Rectal smooth muscle tissue (tissue), 1 donor: ENCODE measurements at regions not wholly inside any gene's neighbourhood (a gene's known extent, or its start where the extent isn't known, plus 50 kb on each side); places are given as distances from the start of the nearest gene placed in this dataset.

ENCODE experiments used
- H3K27ac ChIP-seq: one replicate; pipeline ENCODE4 v1.7.0; 2013; ENCODE audit warnings: low read depth, low read length, inconsistent platforms
- H3K27me3 ChIP-seq: one replicate; pipeline ENCODE4 v1.7.0; 2013; ENCODE audit warnings: low read length; ENCODE audit not compliant: control insufficient read depth, insufficient read depth
- H3K36me3 ChIP-seq: one replicate; pipeline ENCODE4 v1.7.0; 2013; ENCODE audit warnings: low read length; ENCODE audit not compliant: control insufficient read depth, insufficient read depth
- H3K4me1 ChIP-seq: one replicate; pipeline ENCODE4 v1.7.0; 2013; ENCODE audit warnings: low read length; ENCODE audit not compliant: control insufficient read depth, insufficient read depth
- H3K4me3 ChIP-seq: one replicate; pipeline ENCODE4 v1.7.0; 2013; ENCODE audit warnings: low read length
- H3K9ac ChIP-seq: one replicate; pipeline ENCODE4 v1.7.0; 2013; ENCODE audit warnings: low read length

DNA sequence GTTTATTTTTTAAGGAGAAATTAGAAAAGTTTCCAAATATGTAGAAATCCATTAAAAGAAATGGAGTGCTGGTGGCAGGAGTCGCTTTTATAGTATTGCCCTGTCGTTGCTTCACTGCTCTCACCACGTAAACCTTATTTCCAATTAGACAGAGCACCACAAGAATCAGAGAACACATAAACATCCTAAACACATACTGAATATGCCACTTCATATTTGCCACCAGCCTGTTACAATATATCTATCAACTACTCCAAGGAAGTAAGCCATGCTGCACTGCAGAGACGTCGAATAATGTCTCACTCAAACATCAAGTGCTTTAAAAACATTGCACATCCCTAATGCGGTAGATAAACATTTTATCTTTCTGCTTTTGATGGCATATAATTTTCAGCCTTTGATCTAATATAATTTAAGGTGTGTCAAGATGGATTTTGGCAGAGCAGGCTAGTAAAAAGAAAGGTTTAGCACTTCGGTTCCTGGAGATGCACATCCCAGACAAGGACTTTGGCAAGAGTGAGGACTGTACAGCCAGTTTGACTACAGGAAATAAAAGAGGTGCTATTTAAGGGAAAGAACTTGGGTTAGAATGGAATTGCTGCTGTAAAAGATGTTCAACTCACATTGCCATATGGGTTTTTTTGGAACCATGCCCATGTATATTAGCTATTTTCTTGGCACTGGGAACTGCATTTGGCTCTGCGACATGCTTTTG is 932.3 kb downstream of the EFNB2 start:
- Histone ChIP-seq H3K36me3 (no peaks in the 10 kb centered on the region), H3K27ac (no peak overlapping the region), H3K4me1 (no peaks in the 10 kb centered on the region), H3K9ac (no peak overlapping the region), H3K27me3 (no peaks in the 10 kb centered on the region), H3K4me3 (no peak overlapping the region)

DNA sequence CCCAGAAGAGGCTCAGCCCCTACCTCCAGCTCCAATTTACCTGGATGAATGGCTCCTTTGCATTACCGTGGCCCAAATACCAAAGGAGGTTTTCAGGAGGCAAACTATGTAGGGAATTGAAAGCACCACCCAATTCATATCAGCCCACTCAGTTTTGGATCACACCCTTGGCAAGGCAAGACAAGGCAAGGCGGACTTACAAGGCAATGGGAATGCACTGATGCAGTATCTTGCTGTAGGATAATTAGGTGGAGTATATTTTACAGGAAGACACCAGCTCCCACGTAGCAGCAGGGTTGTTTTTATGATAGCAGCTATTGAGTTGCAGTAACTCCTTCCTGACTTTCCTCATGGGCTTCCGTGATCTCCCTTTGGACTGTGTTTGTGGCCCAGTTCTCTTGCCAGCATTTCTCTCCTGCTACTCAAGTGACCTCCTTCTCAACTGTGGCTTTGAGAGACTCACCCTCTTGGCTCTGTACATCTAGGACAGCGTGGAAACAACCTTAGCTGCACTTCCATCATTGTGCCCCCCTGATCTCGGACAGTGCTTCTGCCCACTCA is 935.9 kb downstream of the EFNB2 start:
- Histone ChIP-seq H3K27ac (no peak overlapping the region), H3K36me3 (no peaks in the 10 kb centered on the region), H3K4me1 (no peaks in the 10 kb centered on the region), H3K27me3 (no peaks in the 10 kb centered on the region), H3K9ac (no peak overlapping the region), H3K4me3 (no peak overlapping the region)

DNA sequence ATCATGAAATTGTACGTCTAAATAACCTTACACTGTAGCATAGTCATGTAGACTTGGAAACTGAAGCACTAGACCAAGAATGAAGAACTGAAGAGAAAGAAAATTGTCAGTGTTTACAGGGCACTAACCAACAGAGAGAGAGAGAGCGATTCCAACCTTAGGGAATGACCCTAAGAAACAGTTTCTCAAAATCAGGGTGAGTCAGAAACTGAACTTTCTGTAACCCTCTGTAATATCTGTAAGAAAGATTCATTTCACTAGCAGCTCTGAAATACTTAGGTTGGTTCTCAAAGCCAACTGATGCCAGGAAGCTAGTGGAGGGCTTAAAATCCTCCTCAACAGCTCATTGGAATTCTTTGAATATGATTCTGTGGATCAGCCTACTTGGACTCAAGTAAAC is 936.9 kb downstream of the EFNB2 start:
- no peak overlapping the region for H3K27ac ChIP-seq
- H3K9ac ChIP-seq, result no peak overlapping the region
- H3K36me3 ChIP-seq, result no peaks in the 10 kb centered on the region
- H3K4me3 ChIP-seq, result no peak overlapping the region
- H3K4me1 ChIP-seq, result no peaks in the 10 kb centered on the region
- no peaks in the 10 kb centered on the region for H3K27me3 ChIP-seq

DNA sequence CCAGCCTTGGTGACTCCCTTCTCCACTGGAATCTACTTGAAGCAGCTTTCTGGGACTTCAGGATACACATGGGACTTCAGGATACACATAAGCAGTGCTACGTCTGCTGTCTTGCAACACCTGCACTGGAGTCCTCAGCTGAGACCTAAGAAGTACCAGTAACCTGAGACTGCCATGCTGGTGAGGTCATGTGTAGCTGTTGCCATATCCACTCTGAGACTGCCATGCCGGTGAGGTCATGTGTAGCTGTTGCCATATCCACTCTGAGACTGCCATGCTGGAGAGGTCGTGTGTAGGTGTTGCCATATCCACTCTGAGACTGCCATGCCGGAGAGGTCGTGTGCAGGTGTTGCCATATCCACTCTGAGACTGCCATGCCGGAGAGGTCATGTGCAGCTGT is 937.9 kb downstream of the EFNB2 start:
- H3K27ac ChIP-seq, result no peak overlapping the region

DNA sequence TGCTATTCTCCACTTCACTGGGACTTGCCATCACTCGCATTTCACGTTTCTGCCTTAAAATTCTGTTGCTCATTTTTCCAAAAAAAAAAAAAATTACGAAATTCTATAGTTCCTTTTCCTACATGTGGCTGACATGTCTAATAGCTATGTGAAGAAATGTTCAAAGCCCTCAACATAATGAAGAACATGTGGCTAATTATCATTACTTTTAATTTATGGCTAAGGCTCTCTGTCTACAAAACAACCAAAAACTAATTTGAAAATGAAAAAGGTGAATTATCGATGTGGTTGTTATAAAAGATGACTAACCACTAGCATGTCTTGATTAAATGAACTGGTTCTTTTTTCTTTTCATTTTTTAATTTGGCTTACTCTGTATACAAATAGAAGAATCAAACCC is 940.0 kb downstream of the EFNB2 start:
- Histone ChIP-seq H3K36me3 (no peaks in the 10 kb centered on the region), H3K4me3 (no peak overlapping the region), H3K27me3 (no peaks in the 10 kb centered on the region), H3K4me1 (no peaks in the 10 kb centered on the region), H3K27ac (no peak overlapping the region), H3K9ac (no peak overlapping the region)

More for the DNA sequence above, 937.9 kb downstream of the EFNB2 start:
- H3K36me3 ChIP-seq, result no peaks in the 10 kb centered on the region
- H3K4me3 ChIP-seq, result no peak overlapping the region
- H3K9ac ChIP-seq, result no peak overlapping the region
- H3K4me1 ChIP-seq, result no peaks in the 10 kb centered on the region
- no peaks in the 10 kb centered on the region for H3K27me3 ChIP-seq

DNA sequence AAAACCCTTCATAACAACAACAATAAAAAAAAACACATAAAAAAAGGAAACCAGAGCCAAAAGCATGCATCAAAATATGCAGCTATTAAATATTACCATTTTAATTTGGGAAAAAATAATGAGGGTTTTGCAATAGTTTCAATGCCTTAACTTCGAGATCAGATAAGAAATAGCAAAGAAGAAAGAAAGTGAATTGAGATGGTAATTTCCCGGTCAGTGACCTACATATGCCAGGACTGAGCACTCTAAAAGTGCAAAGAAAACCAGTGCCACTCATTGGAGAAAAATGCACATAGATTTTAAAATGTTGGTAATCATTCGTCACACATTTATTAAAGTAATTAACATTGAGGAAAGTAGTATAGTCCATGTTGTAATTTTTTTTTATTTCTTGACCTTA is 944.2 kb downstream of the EFNB2 start:
- Histone ChIP-seq H3K27me3 (no peaks in the 10 kb centered on the region), H3K4me1 (no peaks in the 10 kb centered on the region), H3K4me3 (no peak overlapping the region), H3K36me3 (no peaks in the 10 kb centered on the region), H3K27ac (no peak overlapping the region), H3K9ac (no peak overlapping the region)

DNA sequence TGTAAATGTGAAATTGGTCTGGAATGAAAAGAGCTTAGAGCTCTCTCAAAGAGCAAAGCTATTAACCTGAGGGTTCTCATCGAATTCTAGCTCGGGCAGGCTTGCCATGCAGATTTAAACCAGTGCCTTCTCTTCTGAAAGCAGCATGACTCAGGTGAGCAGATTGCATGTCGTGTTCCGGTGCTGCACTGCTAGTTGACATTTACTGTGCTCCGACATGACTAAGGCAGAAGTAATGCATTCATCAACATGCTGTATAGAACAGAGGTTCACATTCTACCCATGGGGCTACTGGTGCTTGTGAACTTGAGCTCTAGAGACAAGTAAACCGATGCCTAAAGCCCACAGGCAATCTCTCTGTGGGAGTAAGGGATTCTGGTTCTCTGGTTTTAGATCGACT is 947.7 kb downstream of the EFNB2 start:
- H3K36me3 ChIP-seq, result no peaks in the 10 kb centered on the region
- H3K4me1 ChIP-seq, result no peaks in the 10 kb centered on the region
- no peak overlapping the region for H3K4me3 ChIP-seq
- H3K27ac ChIP-seq, result no peak overlapping the region
- no peaks in the 10 kb centered on the region for H3K27me3 ChIP-seq
- no peak overlapping the region for H3K9ac ChIP-seq

DNA sequence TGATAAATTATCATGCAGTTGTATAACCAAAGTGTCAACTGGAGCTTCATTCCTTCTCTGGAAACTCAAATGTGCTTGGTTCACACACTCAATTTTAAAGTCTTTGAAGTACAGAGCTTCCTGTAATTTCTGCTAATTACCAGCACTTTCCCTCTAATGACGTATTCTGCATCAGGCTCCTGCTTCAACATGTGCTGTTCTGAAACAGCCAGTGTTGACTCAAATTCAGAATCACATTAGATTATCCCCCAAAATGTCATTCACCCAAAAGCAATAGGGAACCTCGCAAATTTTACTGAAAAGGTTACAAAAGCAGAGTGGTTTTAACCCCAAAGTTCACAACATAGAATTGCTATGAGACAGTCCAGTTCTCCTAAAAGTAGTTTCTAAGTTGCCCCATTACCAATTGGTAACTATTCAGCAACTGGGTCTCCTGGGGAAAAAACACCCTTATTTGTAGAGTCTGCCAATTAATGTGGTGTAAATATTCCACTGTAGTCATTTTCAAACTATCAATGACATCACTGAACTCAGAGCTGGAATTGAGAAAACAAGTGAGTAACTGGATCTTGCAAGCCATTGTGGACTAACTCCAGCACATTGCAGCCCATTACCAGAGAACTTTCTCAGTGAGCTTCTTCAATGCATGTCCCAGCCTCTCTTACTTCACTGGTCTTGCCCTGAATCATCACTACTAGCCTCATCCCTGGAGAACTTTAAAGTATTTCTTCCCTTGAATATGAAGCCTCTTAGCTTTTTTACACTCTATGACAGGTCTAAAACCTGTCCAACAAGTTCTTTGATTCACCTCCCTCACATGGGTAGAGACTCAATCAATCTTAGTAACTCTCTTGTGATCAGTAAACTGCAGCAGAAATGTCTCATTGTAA is 955.4 kb downstream of the EFNB2 start:
- no peaks in the 10 kb centered on the region for H3K36me3 ChIP-seq

DNA sequence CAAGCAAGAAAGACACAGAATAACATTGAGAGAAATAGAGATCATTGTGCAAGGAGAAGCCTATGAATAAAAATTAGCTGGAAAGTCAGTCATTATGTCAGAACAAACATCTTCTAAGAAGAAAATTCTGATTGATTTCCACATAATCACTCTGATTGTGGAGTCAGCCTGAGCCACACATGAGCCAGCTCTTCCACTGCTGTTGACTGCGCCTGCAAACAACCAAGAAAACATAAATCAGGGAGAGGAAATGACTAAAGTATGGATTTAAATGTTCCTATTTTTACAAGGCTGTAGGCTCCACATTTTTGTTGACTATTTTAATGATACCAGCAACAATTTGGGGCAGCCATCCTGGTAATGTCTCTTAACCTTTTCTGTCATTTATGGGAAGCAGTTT is 962.3 kb downstream of the EFNB2 start:
- Histone ChIP-seq H3K4me3 (no peak overlapping the region), H3K4me1 (no peaks in the 10 kb centered on the region), H3K27me3 (no peaks in the 10 kb centered on the region), H3K27ac (no peak overlapping the region), H3K9ac (no peak overlapping the region), H3K36me3 (no peaks in the 10 kb centered on the region)

More for the DNA sequence above, 955.4 kb downstream of the EFNB2 start:
- Histone ChIP-seq H3K27ac (no peak overlapping the region), H3K9ac (no peak overlapping the region), H3K27me3 (no peaks in the 10 kb centered on the region), H3K4me3 (no peak overlapping the region), H3K4me1 (no peaks in the 10 kb centered on the region)

DNA sequence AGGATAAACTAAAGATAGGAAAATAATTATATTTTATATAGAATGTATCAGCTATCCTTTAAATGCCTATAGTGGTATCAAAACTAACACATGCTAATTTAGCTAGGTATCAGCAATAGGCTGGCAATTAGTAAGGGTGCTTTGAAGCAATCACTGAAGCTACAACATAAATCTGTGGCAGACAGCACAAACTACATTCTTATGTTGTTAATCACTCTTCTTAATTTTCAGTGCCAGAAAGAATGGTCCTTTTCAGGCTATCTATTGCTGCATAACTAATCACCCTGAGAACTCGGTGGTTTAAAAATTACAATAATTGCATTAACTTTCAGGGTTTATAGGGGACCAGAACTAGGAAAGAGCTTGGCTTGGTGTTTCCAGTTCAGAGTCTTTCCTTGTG is 963.1 kb downstream of the EFNB2 start:
- Histone ChIP-seq H3K9ac (no peak overlapping the region), H3K27me3 (no peaks in the 10 kb centered on the region), H3K27ac (no peak overlapping the region), H3K36me3 (no peaks in the 10 kb centered on the region), H3K4me3 (no peak overlapping the region), H3K4me1 (no peaks in the 10 kb centered on the region)

DNA sequence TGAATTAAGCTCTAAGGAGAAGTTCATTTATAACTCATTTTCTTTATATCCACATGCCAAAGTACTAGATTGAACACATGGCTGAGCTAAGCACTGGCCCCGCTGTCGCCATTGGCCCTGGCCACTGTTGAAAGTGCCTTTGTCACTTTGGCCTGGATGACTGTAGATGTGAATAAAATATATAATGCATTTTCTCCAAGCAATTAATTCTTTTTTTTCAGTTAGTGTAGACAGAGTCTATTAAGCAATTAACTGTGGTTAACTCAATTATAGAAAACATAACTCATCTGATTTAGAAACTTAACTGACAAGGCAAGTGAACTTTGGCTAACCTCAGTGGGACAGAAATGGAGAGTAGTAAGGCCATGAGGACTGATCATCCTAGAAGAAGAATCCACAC is 965.6 kb downstream of the EFNB2 start:
- Histone ChIP-seq H3K27me3 (no peaks in the 10 kb centered on the region), H3K9ac (no peak overlapping the region), H3K4me1 (peaks cover 3% of the 10 kb centered on the region), H3K36me3 (no peaks in the 10 kb centered on the region), H3K4me3 (no peak overlapping the region), H3K27ac (no peak overlapping the region)

DNA sequence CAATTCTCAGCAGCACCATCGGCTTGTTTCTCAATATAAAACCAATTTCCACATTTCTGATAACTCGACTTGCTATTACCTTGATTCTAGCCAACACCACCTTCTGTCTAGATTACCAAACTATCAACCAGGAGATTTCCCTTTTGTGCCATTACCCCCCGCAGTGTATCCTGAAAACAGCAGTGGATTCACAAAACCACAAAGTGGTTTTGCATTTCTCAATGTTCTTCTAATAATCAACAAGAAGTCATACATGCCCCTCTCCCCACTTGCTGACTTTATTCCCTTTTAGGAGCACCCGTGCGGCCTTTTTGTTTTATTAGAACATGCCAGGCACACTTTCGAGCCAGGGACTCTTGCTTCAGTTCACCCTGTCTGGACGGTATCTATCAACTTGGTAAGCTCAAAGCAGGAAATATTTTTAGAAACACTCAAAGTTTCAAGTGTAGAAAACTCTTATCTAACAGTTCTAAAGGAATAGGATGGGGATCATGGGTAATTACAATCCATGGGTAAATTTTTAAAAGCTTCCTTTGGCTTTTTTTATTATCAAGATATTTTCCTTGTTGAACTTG is 967.4 kb downstream of the EFNB2 start:
- peaks cover 3% of the 10 kb centered on the region for H3K4me1 ChIP-seq
- H3K27me3 ChIP-seq, result no peaks in the 10 kb centered on the region
- no peaks in the 10 kb centered on the region for H3K36me3 ChIP-seq
- no peak overlapping the region for H3K9ac ChIP-seq
- H3K27ac ChIP-seq, result no peak overlapping the region
- no peak overlapping the region for H3K4me3 ChIP-seq
